GM21619 (cell line): ENCODE measurements at regions not wholly inside any gene's neighbourhood (a gene's known extent, or its start where the extent isn't known, plus 50 kb on each side); places are given as distances from the start of the nearest gene placed in this dataset.
"Not testable (repeated sequence)": the region's sequence is repeated elsewhere in the genome, so short reads cannot be mapped to it uniquely, and the experiment has no call there.

Experiments used
- ATAC-seq: cut with Tn5 transposase; IDR thresholded peaks from one replicate; pipeline ENCODE4 v1.9.1; 2021; ENCODE audit not compliant: unreplicated experiment

DNA sequence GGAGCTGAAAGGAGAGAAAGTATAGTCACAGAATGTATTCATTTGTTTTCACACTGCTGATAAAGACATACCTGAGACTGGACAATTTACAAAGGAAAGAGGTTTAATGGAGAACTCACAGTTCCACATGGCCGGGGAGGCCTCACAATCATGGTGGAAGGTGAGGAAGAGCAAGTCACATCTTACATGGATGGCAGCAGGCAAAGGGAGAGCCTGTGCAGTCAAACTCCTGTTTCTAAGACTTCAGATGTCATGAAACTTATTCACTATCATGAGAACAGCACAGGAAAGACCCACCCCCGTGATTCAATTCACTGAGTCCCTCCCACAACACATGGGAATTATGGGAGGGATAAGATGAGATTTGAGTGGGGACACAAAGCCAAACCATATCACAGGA is 224.7 kb downstream of the LNPK start:
- not testable (repeated sequence) for ATAC-seq

- no peak for ATAC-seq
These were observed 232.9 kb downstream of the LNPK start for GRCh38 chr2:175769200-175769599.

DNA sequence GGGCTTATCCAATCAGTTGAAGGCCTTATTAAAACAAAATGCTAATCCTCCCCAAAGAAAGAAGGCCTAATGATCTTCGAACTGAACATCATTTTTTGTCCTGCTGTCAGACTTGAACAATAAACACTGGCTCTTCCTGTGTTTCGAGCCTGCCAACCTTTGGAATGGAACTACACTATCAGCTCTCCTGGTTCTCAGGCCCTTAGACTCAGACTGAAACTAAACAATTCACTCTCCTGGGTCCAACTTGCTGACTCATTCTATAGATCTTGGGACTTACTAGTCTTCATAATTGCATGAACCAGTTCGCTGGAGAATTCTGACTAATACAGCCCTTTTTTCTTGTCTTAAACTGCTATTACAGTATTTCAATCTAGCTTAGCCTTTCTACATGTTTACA is 235.2 kb downstream of the LNPK start:
- ATAC-seq: no peak

- no peak for ATAC-seq
These were observed 246.2 kb downstream of the LNPK start for GRCh38 chr2:175755656-175756386.

GRCh38 chr2:175755169-175755568 is 246.9 kb downstream of the LNPK start:
- ATAC-seq: no peak

DNA sequence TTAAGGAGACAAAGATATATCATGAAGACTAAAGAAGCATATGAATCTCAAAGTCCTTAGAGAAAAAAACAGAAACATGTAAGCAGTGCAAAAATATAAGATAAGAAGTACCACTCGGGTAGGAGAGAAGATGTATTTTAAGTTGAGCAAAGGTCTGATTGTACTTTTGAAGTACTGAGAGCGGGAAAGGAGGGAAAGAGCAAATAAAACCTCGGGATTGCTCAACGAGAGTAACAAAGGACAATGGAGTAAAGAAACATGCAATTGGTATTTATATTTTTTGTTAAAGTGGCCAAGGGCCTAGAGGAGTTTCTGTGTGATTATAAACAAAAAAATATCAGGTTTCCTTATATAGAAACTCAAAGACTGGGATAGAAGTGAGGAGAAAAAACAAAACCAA is 251.9 kb downstream of the LNPK start:
- no peak for ATAC-seq

- ATAC-seq: no peak
These were observed 256.2 kb downstream of the LNPK start for GRCh38 chr2:175745911-175746310.

DNA sequence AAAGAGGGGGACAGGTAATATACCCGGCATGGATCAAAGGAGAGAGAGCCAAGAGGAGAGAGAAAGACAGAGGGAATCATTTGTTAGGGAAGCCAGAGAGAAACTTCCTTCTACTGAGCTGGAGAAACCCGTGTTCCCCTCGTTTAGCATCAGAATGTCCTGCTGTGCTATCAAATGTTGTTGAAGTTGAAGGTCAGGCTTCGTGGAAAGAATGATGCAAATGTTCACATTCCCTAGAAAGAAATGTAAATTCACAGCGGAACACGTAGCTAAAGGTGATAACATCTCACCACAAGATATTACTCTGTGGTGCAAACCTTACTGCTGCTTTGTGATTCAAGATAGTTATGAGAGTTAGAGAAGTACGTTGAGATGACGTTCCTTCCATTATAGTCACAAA is 258.1 kb downstream of the LNPK start:
- no peak for ATAC-seq

- ATAC-seq: no peak
These were observed 259.1 kb downstream of the LNPK start for GRCh38 chr2:175743011-175743410.

GRCh38 chr2:175742367-175742766 is 259.7 kb downstream of the LNPK start:
- no peak for ATAC-seq

GRCh38 chr2:175741164-175741563 is 260.9 kb downstream of the LNPK start:
- ATAC-seq: no peak

DNA sequence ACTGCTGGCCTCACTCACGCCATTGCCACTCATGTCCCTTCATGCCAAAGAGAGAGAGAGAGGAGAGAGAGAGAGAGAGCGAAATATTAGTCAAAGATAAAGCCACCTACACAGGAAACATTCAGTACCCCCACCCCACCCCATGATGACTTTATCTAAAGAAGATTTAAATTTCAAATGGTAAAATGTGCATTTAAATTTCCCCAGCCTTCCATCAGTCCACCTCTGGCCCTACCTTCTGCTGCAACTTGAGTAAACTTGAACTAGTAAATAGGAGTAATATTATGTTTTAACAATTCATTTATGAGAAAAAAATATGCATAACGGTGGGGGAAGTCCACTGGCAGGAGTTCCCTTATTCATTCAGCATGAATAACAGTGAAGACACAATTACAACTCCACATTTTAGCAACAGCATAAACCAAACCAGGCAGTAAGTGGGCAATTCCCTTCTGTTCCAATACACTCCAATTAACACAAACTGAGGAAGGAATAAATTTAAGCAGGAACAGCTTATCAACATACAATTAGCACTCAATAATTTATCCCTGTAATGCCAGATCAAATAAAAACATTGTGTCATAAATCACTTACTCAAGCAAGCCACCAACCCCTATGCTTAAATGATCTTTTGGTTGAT is 264.2 kb downstream of the LNPK start:
- no peak for ATAC-seq

DNA sequence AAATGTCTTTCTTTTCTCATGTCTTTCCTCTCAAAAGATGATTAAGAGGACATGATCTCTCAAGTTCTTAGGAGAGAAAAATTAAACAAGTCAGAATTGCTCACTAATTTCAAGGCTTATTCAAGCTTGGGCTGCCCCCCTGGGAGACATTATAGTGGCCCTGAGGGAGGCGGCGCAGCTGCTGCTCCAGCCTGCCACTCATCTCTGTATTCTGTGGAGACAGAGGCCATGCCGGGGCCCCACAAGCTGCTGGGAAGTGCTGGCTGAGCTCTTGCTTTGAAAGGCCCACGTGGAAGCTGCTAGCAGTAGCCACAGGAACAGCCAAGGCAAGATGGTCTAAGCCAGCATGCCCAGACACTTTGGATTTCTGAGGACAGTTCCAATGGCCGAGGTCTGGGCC is 267.4 kb downstream of the LNPK start:
- ATAC-seq: no peak

DNA sequence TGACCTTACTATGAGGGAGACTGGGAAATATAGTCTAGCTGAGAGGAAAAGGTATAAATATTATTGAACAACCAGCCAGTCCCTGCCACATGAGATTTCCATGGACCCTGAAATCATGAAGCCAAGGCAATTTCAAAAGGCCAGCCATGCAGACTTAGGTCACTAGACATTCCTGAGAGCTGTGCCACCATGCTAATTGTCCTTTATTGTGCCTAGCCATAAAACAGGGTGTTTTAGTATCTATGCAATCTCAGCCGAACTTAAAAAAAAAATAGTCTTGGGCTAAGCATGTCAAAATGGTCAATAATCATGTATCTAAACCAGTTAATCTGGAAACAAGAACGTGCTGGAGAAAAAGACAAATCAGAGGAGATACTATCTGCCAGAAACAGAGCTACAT is 269.5 kb downstream of the LNPK start:
- ATAC-seq: no peak

GRCh38 chr2:175730050-175730449 is 272.0 kb downstream of the LNPK start:
- ATAC-seq: no peak

GRCh38 chr2:175729049-175729706 is 272.9 kb downstream of the LNPK start:
- no peak for ATAC-seq

- no peak for ATAC-seq
These were observed 274.0 kb downstream of the LNPK start for GRCh38 chr2:175728032-175728431.

DNA sequence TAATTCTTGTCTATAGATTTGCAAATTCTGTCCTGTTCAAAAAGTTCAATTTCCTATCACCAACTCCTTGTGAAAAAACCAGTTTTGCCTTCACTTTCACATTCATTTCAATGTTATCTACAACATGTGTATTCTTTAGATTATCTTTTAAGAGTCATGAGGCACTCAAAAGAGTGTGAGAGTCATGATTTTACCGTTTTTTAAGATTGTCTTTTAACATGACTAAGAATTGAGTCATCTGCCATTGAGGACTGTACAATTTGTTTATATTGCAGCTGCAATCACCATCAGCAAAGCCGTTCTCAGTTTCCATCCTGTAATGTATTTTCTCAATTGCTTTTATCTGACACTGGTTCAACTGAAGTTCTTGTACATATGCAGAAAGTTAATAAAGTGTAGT is 275.8 kb downstream of the LNPK start:
- no peak for ATAC-seq

DNA sequence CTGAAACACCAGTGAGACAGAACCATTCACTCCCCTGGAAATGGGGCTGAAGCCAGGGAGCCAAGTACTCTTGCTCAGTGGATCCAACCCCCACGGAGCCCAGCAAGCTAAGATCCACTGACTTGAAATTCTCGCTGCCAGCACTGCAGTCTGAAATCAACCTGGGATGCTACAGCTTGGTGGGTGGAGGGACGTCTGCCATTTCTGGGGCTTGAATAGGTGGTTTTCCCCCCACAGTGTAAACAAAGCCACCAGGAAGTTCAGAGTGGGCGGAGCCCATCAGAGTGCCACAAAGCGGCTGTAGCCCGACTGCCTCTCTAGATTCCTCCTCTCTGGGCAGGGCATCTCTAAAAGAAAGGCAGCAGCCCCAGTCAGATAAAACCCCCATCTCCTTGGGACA is 292.8 kb downstream of the LNPK start:
- ATAC-seq: no peak

DNA sequence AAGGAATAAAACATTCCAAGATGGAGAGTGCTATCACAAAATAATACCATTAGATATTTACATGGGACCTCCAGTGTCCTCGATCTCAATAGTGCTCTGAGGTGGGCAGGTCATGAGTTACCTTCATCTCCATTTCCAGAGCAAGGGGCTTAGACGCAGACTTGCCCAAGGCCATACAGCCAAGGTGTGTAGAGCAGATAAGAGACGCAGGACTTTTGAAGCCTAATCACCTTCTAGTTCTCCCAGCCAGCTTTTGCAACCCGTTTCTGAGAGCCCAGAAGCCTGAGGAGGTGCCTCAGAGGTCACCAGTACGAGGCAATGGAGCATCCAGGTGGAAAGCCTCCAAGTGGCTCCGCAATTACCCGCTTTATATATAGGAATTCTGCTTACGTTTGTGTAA is 294.7 kb downstream of the LNPK start:
- ATAC-seq: no peak

DNA sequence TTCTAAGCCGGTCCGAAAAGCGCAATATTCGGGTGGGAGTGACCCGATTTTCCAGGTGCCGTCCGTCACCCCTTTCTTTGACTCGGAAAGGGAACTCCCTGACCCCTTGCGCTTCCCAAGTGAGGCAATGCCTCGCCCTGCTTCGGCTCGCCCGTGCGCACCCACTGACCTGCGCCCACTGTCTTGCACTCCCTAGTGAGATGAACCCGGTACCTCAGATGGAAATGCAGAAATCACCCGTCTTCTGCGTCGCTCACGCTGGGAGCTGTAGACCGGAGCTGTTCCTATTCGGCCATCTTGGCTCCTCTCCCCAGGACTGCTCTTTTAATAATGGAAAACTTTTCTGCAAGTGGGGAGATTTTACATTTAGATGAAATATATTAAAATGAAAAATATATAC is 297.5 kb downstream of the LNPK start:
- not testable (repeated sequence) for ATAC-seq

DNA sequence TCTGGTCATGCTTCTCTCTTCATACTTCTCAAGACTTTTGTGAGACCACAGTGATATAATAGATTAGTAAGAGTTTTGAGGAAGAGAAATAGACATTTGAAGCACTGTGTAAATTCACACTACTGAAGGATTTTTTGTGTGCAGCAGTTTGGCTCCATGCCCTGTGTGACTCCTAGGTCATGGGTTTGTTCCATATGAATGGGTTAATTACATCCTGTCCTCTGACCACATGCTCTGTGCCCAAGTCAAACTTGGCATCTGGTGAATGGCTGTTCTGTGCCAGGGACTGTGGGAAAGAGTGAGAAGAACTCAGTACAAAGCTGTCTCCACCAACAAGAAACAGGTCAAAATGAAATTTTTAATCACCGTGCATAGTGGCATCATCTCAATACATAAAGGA is 304.0 kb downstream of the LNPK start:
- no peak for ATAC-seq
